GM18867 (cell line): ENCODE measurements at regions not wholly inside any gene's neighbourhood (a gene's known extent, or its start where the extent isn't known, plus 50 kb on each side); places are given as distances from the start of the nearest gene placed in this dataset.

Experiments used
- ATAC-seq: cut with Tn5 transposase; IDR thresholded peaks from one replicate; pipeline ENCODE4 v1.9.1; 2021; ENCODE audit warnings: mild to moderate bottlenecking, moderate library complexity; ENCODE audit not compliant: unreplicated experiment

- no peak for ATAC-seq
Observed at GRCh38 chr7:37504801-37505200, 56.1 kb upstream of the ELMO1 start.

- no peak for ATAC-seq
Observed at GRCh38 chr7:37505750-37506353, 57.2 kb upstream of the ELMO1 start.

- ATAC-seq, result no peak
Observed at GRCh38 chr7:37508118-37508517, 59.5 kb upstream of the ELMO1 start.

- peak; percentile 41 for ATAC-seq
Observed at GRCh38 chr7:37510043-37510634, 61.5 kb upstream of the ELMO1 start.

- no peak for ATAC-seq
Observed at GRCh38 chr7:37511915-37512314, 63.3 kb upstream of the ELMO1 start.

GRCh38 chr7:37514497-37514896 is 65.8 kb upstream of the ELMO1 start:
- ATAC-seq, result no peak

GRCh38 chr7:37516664-37517063 is 68.0 kb upstream of the ELMO1 start:
- no peak for ATAC-seq

- no peak for ATAC-seq
Observed at GRCh38 chr7:37518266-37518665, 69.6 kb upstream of the ELMO1 start.

- no peak for ATAC-seq
Observed at GRCh38 chr7:37524056-37524455, 75.4 kb upstream of the ELMO1 start.

GRCh38 chr7:37524797-37525196 is 76.1 kb upstream of the ELMO1 start:
- ATAC-seq, result no peak

- no peak for ATAC-seq
Observed at GRCh38 chr7:37526623-37527022, 78.0 kb upstream of the ELMO1 start.

- ATAC-seq, result no peak
Observed at GRCh38 chr7:37527109-37527508, 78.4 kb upstream of the ELMO1 start.

- no peak for ATAC-seq
Observed at GRCh38 chr7:37531225-37531624, 82.6 kb upstream of the ELMO1 start.

GRCh38 chr7:37532636-37533035 is 84.0 kb upstream of the ELMO1 start:
- ATAC-seq, result no peak

GRCh38 chr7:37534893-37535610 is 86.4 kb upstream of the ELMO1 start:
- ATAC-seq, result no peak

- no peak for ATAC-seq
Observed at GRCh38 chr7:37535841-37536240, 87.2 kb upstream of the ELMO1 start.

- ATAC-seq, result no peak
Observed at GRCh38 chr7:37536706-37537105, 88.0 kb upstream of the ELMO1 start.

- ATAC-seq, result no peak
Observed at GRCh38 chr7:37537439-37537838, 88.8 kb upstream of the ELMO1 start.

- no peak for ATAC-seq
Observed at GRCh38 chr7:37538945-37539344, 90.3 kb upstream of the ELMO1 start.

- ATAC-seq, result no peak
Observed at GRCh38 chr7:37540917-37541316, 92.3 kb upstream of the ELMO1 start.

GRCh38 chr7:37541810-37542443 is 93.3 kb upstream of the ELMO1 start:
- peak; percentile 97 for ATAC-seq
